Putamen (tissue), 1 donor: ENCODE measurements at regions not wholly inside any gene's neighbourhood (a gene's known extent, or its start where the extent isn't known, plus 50 kb on each side); places are given as distances from the start of the nearest gene placed in this dataset.

Experiments used
- DNase-seq: peaks from one replicate; pipeline ENCODE4 v3.0.0-alpha.2; 2016; ENCODE audit warnings: low spot score

DNA sequence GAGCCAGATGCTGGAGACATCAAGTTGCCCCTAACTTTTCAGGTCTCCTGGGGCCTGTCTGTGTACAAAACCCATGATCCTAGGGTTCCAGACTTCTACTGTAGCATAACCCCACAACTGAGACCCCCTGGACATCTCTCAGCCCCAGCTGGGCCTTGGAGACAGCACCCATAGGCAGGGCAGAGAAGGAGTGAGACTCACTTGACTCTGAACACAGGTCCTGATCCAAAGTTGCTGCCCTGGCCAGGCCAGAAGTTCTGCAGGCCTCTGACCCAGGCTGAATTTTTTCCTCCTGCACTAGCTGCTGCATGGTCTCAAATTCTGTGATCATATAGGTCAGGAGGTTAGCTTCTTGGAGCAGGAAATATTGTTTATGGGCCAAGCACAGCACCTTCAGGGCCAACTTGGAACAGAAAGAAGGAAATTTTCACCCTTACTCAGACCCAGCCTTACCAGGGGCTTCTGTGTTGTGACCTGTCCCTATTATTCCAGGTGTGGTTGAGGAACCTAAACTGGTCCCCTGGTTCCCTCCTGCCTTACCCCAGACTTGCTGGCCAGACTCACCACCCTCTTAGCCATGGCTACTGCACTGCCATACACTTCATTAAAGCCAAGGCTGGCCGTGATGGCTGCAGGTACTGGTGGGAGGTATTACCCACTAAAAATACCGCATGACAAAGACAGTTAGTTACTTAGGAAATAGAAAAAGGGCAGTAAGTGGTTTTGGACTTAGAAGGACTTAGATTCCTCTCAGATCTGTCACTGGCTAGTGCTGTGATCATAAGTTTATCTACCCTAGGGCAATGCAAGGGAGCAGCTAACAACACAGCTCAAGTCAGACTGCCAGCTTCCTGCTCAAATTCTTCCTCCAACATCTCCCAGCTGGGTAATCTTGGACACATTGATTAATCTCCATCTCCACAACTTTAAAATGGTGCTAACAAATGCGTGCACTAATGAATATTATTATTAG lies 2180.1 kb downstream of the TP53TG3F start:
- no peak for DNase-seq

GRCh38 chr16:35642322-35642835 lies 2183.0 kb downstream of the TP53TG3F start:
- DNase-seq, result no peak

DNA sequence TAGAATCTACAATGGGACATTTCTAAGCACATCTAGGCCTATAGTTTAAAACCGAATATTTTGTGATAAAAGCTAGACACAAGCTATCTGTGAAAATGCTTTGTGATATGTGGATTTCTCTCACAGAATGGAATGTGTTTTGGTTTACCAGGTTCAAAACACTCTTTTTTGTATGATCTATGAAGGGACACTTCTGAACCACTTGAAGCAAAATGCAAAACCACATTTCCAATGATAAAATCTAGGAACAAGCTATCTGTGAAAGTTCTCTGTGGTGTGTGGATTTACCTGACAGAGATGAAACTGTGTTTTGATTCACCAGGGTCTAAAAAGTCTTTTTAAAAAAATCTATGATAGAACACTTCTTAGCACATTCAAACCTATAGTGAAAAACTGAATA lies 2192.4 kb downstream of the TP53TG3F start:
- DNase-seq, result no peak

DNA sequence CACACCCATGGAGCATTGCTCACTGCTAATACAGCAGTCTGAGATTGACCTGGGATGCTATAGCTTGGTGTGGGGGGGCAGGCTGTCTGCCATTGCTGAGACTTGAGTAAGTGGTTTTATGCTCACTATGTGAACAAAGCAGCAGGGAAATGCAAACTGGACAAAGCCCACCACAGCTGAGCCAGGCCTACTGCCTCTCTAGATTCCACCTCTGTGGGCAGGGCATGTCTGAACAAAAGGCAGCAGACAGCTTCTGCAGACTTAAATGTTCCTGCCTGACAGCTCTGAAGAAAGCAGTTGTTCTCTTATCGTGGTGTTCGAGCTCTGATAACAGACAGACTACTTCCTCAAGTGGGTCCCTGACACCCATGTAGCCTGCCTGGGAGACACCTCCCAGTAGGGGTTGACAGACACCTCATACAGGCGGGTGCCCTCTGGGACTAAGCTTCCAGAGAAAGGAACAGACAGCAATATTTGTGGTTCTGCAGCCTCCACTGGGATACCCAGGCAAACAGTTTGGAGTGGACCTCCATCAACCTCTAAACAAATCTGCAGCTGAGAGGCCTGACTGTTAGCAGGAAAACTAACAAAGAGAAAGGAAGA lies 2204.8 kb downstream of the TP53TG3F start:
- DNase-seq, result no peak

GRCh38 chr16:35685085-35685484 lies 2225.7 kb downstream of the TP53TG3F start:
- no peak for DNase-seq

DNA sequence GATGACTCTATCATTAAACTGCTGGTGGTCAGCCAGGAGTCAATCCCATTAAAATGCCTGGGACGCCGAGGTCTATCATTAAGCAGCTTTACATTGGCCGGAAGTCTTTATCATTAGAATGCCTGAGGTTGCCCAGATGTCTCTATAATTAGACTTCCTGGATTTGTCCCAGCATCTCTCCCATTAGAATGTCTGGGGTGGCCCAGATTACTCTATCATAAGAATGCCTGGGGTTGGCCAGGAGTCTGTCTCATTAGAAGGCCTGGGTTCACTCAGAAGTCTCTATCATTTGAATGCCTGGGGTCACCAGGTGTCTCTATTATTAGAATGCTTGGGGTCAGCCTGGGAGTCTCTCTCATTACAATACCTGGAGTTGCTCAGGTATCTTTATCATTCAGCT lies 2227.2 kb downstream of the TP53TG3F start:
- DNase-seq, result no peak

DNA sequence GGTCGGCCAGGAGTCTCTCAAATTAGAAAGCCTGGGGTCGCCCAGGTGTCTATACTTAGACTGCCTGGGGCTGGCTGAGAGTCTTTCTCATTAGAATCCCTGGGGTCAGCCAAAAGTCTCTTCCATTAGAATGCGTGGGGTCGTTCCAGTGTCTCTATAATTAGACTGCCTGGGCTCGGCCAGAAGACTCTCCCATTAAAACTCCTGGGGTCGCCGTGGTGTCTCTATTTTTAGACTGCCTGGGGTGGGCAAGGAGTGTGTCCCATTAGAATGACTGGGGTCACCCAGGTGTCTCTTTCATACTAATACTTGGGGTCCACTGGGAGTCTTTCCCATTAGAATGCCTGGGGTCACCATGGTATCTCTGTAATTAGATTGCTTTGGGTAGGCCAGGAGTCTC lies 2227.7 kb downstream of the TP53TG3F start:
- no peak for DNase-seq

DNA sequence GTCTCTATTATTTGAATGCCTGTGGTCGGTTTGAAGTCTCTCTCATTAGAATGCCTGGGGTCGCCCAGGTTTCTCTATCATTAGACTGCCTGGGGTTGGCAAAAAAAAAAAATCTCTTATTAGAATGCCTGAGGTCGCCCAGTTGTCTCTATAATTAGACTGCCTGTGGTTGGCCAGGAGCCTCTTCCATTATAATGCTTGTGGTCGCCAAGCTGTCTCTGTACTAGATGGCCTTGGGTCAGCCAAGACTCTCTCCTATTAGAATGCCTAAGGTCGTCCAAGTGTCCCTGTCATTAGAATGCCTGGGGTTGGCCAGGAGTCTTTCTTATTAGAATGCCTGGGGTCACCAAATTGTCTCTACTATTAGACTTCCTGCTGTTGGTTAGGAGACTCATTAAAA lies 2228.4 kb downstream of the TP53TG3F start:
- DNase-seq, result no peak

DNA sequence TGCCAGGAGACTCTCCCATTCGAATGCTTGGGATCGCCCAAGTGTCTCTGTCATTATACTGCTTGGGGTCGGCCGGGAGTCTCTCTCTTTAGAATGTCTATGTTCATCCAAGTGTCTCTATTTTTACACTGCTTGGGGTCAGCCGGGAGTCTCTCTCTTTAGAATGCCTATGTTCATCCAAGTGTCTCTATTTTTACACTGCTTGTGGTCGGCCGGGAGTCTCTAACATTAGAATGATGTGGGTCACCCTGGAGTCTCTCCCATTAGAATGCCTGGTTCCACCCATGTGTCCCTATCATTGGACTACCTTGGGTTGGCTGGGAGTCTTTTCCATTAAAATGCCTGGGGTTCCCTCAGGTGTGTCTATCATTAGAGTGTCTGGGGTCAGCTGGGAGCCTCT lies 2230.4 kb downstream of the TP53TG3F start:
- DNase-seq, result no peak

DNA sequence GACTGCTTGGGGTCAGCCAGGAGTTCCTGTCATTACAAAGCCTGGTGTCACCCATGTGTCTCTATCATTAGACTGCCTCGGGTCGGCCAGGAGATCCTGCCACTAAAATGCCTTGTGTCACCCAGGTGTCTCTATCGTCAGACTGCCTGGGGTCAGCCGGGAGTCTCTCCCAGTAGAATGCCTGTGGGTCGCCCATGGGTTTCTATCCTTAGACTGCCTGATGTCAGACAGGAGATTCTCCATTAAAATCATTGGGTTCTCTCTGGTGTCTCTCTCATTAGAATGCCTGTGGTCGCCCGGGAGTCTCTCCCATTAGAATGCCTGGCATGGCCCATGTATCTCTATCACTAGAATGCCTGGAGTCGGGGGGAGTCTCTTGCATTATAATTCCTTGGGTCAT lies 2231.0 kb downstream of the TP53TG3F start:
- DNase-seq, result no peak

DNA sequence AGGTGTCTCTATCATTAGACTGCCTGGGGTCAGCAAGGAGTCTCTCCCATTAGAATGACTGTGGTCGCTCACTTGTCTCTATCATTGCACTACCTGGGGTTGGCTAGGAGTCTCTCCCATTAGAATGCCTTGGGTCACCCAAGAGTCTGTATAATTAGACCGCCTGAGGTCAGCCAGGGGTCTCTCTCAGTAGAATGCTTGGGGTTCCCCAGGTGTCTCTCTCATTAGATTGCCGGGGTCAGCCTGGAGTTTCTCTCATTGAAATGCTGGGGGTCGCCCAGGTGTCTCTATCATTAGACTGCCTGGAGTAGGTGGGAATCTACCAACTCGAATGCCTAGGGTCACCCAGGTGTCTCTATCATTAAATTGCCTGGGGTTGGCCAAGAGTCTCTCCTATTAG lies 2231.6 kb downstream of the TP53TG3F start:
- no peak for DNase-seq

DNA sequence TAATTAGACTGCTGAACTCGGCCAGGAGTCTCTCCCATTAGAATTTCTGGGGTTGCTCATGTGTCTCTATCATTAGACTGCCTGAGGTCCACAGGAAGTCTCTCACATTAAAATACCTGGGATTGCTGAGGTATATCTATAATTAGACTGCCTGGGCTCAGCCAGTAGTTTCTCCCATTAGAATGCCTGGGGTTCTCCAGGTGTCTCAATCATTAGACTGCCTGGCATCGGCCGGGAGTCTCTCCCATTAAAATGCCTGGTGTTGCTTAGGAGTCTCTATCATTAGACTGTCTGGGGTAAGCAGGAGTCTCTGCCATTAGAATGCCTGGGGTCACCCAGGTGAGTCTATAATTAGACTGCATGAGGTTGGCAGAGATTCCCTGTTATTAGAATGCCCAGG lies 2233.4 kb downstream of the TP53TG3F start:
- no peak for DNase-seq

DNA sequence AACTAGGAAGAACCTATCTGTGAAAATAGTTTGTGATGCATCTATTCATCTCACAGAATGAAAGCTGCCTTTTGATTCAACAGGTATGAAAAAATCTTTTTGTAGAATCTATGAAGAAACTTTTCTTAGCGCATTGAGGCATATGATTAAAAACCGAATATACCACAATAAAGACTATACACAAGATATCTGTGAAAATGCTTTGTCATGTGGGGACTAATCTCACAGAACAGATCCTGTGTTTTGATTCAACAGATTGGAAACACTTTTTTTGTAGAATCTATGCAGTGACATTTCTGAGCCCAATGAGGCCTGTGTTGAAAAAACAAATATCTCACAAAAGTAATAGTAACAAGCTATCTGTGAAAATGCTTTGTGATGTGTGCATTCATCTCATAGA lies 2247.5 kb downstream of the TP53TG3F start:
- no peak for DNase-seq

GRCh38 chr16:35711435-35711834 lies 2252.0 kb downstream of the TP53TG3F start:
- DNase-seq, result no peak

- DNase-seq, result no peak
These were observed 2252.5 kb downstream of the TP53TG3F start for GRCh38 chr16:35711958-35712357.

DNA sequence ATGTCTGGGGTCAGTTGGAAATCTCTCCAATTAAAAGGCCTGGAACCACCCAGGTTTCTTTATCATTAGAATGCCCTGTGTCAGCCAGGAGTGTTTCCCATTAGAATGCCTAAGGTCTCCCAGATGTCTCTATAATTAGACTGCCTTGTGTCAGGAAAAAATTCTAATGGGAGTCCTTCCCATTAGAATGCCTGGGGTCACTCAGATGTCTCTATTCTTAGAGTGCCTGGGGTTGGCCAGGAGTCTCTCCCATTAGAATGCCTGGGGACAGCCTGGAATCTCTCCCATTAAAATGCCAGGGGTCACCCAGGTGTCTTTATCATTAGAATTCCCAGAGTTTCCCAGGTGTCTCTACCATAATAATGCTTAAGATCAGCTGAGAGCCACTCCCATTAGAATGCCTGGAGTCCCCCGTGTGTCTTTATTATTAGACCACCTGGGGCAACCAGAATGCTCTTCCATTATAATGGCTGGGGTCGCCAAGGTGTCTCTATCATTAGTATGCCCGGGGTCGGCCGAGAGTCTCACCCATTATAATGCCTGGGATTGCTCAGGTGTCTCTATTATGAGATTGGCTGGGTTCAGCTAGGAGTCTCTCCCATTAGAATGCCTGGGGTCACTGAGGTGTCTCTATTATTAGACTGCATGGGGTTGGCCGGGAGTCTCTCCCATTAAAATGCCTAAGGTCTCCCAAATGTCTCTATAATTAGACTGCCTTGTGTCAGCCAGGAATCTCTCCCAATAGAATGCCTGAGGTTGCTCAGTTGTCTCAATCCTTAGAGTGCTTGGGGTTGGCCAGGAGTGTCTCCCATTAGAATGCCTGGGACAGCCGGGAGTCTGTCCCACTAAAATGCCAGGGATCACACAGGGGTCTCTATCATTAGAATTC lies 2254.6 kb downstream of the TP53TG3F start:
- no peak for DNase-seq

- DNase-seq, result no peak
These were observed 2255.3 kb downstream of the TP53TG3F start for GRCh38 chr16:35714665-35715064.

DNA sequence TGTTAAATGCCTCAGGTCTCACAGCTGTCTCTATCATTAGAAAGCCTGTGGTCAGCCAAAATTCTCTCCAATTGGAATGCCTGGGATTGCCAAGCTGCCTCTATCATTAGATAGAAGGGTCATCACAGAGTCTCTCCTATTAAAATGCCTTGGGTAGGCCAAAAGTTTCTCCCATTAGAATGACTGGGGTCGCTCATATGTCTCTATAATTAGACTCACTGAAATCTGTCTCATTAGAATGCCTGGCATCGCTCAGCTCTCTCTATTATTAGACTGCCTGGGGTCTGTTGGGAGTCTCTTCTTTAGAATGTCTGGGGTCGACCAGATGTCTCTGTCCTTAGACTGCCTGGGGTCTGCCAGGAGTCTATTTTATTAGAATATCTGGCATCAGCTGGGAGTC lies 2265.1 kb downstream of the TP53TG3F start:
- DNase-seq, result no peak

GRCh38 chr16:35725949-35726348 lies 2266.5 kb downstream of the TP53TG3F start:
- DNase-seq, result no peak

DNA sequence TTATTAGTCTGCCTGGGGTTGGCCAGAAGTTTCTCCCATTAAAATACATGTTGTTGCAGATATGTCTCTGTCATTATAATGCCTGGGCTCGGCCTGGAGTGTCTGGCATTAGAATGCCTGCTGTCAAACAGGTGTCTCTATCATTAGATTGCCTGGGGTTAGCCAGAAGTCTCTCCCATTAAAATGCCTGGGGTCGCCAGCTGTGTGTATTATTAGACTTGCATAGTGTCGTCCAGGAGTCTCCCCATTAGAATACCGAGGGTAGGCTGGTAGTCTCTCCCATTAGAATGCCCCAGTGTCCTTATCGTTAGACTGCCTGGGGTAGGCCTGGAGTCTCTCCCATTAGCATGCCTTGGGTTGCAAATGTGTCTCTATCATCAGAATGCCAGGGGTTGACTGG lies 2270.8 kb downstream of the TP53TG3F start:
- DNase-seq, result no peak

- no peak for DNase-seq
These were observed 2272.1 kb downstream of the TP53TG3F start for GRCh38 chr16:35731341-35732040.
